SK-N-SH (cell line): ENCODE measurements at regions not wholly inside any gene's neighbourhood (a gene's known extent, or its start where the extent isn't known, plus 50 kb on each side); places are given as distances from the start of the nearest gene placed in this dataset.

Experiments
- CTCF ChIA-PET: fragments of 300-600, 350-600 bp; formaldehyde crosslinking; extraction: SDS; loops from one replicate; lab custom pipeline; 2021; lab: Yijun Ruan, JAX
- POLR2A ChIA-PET: fragments of 350-600 bp; sonication (Branson Sonifier 250); formaldehyde crosslinking; extraction: SDS; loops from one replicate; lab custom pipeline; 2020; ENCODE audit warnings: antibody characterized with exemption, inconsistent platforms; lab: Yijun Ruan, JAX
- DNase-seq: peaks from one replicate; pipeline ENCODE4 v3.0.0; 2012
- H2AFZ ChIP-seq: fragments of 200-600 bp; sonication (generic); 2 replicates; pipeline ENCODE4 v1.8.1; 2016; ENCODE audit warnings: antibody characterized with exemption, mild to moderate bottlenecking, low read depth
- H3F3A ChIP-seq: fragments of 200-600 bp; sonication (generic); replicated peaks from 2 replicates; pipeline ENCODE3; 2016; ENCODE audit warnings: antibody characterized with exemption, mild to moderate bottlenecking; ENCODE audit not compliant: insufficient read depth
- H3K27ac ChIP-seq, 2 experiments: fragments of 200-500 bp in 1 of 2; fragments of 200-600 bp in 1 of 2; sonication (Bioruptor generic) in 1 of 2; sonication (generic), shearing (Covaris generic) in 1 of 2; 2 replicates each; pipeline versions ENCODE4 v1.5.1 to v1.6.1; 2014 to 2016; ENCODE audit warnings: low read depth in 2 of 2, inconsistent platforms in 1 of 2, low read length in 1 of 2, mild to moderate bottlenecking in 1 of 2, mixed read lengths in 1 of 2
- H3K27me3 ChIP-seq: fragments of 200-600 bp; sonication (generic), shearing (Covaris generic); 2 replicates; pipeline ENCODE4 v1.6.1; 2016; ENCODE audit warnings: mixed run types; ENCODE audit not compliant: insufficient read depth
- H3K36me3 ChIP-seq, 2 experiments: fragments of 200-500 bp in 1 of 2; fragments of 200-600 bp in 1 of 2; sonication (Bioruptor generic) in 1 of 2; sonication (generic) in 1 of 2; replicated peaks in 1 of 2; 2 replicates each; pipeline versions ENCODE3 to v1.5.1; 2014 to 2016; ENCODE audit warnings: low read length in 1 of 2, mild to moderate bottlenecking in 1 of 2; ENCODE audit not compliant: insufficient read depth in 2 of 2, control insufficient read depth in 1 of 2
- H3K4me1 ChIP-seq, 2 experiments: fragments of 200-500 bp in 1 of 2; fragments of 200-600 bp in 1 of 2; sonication (Bioruptor generic) in 1 of 2; sonication (generic), shearing (Covaris generic) in 1 of 2; 2 replicates each; pipeline versions ENCODE4 v1.5.1 to v1.6.1; 2014 to 2016; ENCODE audit warnings: low read depth in 1 of 2, low read length in 1 of 2, mixed run types in 1 of 2; ENCODE audit not compliant: insufficient read depth in 2 of 2, control insufficient read depth in 1 of 2
- H3K4me2 ChIP-seq: fragments of 200-600 bp; sonication (generic), shearing (Covaris generic); 2 replicates; pipeline ENCODE4 v1.6.1; 2017; ENCODE audit warnings: mixed run types
- H3K4me3 ChIP-seq, 2 experiments: fragments of 200-500 bp in 1 of 2; fragments of 200-600 bp in 1 of 2; sonication (Bioruptor generic) in 1 of 2; sonication (generic), shearing (Covaris generic) in 1 of 2; 2 replicates each; pipeline versions ENCODE4 v1.5.1 to v1.8.1; 2014 to 2016; ENCODE audit warnings: low read depth in 2 of 2, inconsistent platforms in 1 of 2, low read length in 1 of 2, mild to moderate bottlenecking in 1 of 2, mixed read lengths in 1 of 2, moderate library complexity in 1 of 2
- H3K79me2 ChIP-seq: fragments of 200-600 bp; sonication (generic); 2 replicates; pipeline ENCODE4 v1.8.1; 2017; ENCODE audit warnings: mild to moderate bottlenecking; ENCODE audit not compliant: insufficient read depth
- H3K9ac ChIP-seq: fragments of 200-600 bp; sonication (generic); 2 replicates; pipeline ENCODE4 v1.6.1; 2017; ENCODE audit warnings: mixed run types
- H3K9me2 ChIP-seq: fragments of 200-600 bp; sonication (generic); 2 replicates; pipeline ENCODE4 v1.6.1; 2017; ENCODE audit warnings: mixed run types
- H3K9me3 ChIP-seq: fragments of 200-600 bp; sonication (generic); 2 replicates; pipeline ENCODE4 v1.6.1; 2017; ENCODE audit warnings: mixed run types, mild to moderate bottlenecking, moderate library complexity
- H4K20me1 ChIP-seq: fragments of 200-600 bp; sonication (generic); 2 replicates; pipeline ENCODE4 v1.6.1; 2017; ENCODE audit warnings: mild to moderate bottlenecking, mixed run types; ENCODE audit not compliant: insufficient read depth
- CHD2 ChIP-seq: fragments of 150-350 bp; IDR thresholded peaks from 2 replicates; pipeline ENCODE4 v1.6.1; 2018; ENCODE audit warnings: low read length; ENCODE audit not compliant: partially characterized antibody
- EP300 ChIP-seq, 2 experiments: IDR thresholded peaks; 2 replicates each; pipeline versions ENCODE4 v1.4.0 to v1.6.1; 2012; ENCODE audit warnings: borderline replicate concordance in 1 of 2, low read depth in 1 of 2, low read length in 1 of 2
- EZH2phosphoT487 ChIP-seq: fragments of 200-600 bp; sonication (generic); IDR thresholded peaks from 2 replicates; pipeline ENCODE4 v1.6.1; 2017; ENCODE audit warnings: low read depth, mixed run types, mild to moderate bottlenecking, antibody characterized with exemption, moderate library complexity, borderline replicate concordance
- FOSL2 ChIP-seq: IDR thresholded peaks from 2 replicates; pipeline ENCODE4 v1.4.0; 2012; ENCODE audit warnings: low read depth, mild to moderate bottlenecking, moderate library complexity, borderline replicate concordance
- FOXM1 ChIP-seq: IDR thresholded peaks from 2 replicates; pipeline ENCODE4 v1.4.0; 2012; ENCODE audit warnings: low read depth, mild to moderate bottlenecking
- GABPA ChIP-seq: IDR thresholded peaks from 2 replicates; pipeline ENCODE4 v1.4.0; 2012; ENCODE audit warnings: low read depth, mild to moderate bottlenecking
- MEF2A ChIP-seq: IDR thresholded peaks from 2 replicates; pipeline ENCODE4 v1.4.0; 2012; ENCODE audit warnings: low read depth, borderline replicate concordance
- MXI1 ChIP-seq: IDR thresholded peaks from 2 replicates; pipeline ENCODE4 v1.6.1; 2012; ENCODE audit warnings: mild to moderate bottlenecking, low read depth, low read length, improper control_type of control experiment
- NFIC ChIP-seq: IDR thresholded peaks from 2 replicates; pipeline ENCODE4 v1.4.0; 2012; ENCODE audit warnings: borderline replicate concordance
- NRF1 ChIP-seq: IDR thresholded peaks from 2 replicates; pipeline ENCODE4 v1.6.1; 2012; ENCODE audit warnings: low read depth, mild to moderate bottlenecking, low read length
- PBX3 ChIP-seq: IDR thresholded peaks from 2 replicates; pipeline ENCODE4; 2012
- RAD21 ChIP-seq: IDR thresholded peaks from 2 replicates; pipeline ENCODE4 v1.6.1; 2012; ENCODE audit warnings: mild to moderate bottlenecking, low read length
- RCOR1 ChIP-seq: fragments of 150-350 bp; IDR thresholded peaks from 2 replicates; pipeline ENCODE4 v1.6.1; 2017; ENCODE audit warnings: antibody characterized with exemption, low read length
- RFX5 ChIP-seq: IDR thresholded peaks from 2 replicates; pipeline ENCODE4 v1.6.1; 2012; ENCODE audit warnings: mild to moderate bottlenecking, improper control_type of control experiment, low read length
- YY1 ChIP-seq: IDR thresholded peaks from 2 replicates; pipeline ENCODE4 v1.4.0; 2012; ENCODE audit warnings: low read depth, mild to moderate bottlenecking
- TF ChIP-seq, protein P1 (sequence below): fragments of 200-600 bp; sonication (generic); IDR thresholded peaks from 2 replicates; pipeline ENCODE4 v1.6.1; 2017; ENCODE audit warnings: antibody characterized with exemption, mild to moderate bottlenecking, moderate library complexity
- TF ChIP-seq, protein P2 (sequence below): IDR thresholded peaks from 2 replicates; pipeline ENCODE4 v1.4.0; 2012; ENCODE audit warnings: low read depth
- TF ChIP-seq, protein P3 (sequence below): IDR thresholded peaks from 2 replicates; pipeline ENCODE4 v1.4.0; 2012; ENCODE audit warnings: low read depth, borderline replicate concordance
- TF ChIP-seq, protein P4 (sequence below): fragments of 150-350 bp; IDR thresholded peaks from 2 replicates; pipeline ENCODE4 v1.6.1; 2017; ENCODE audit warnings: antibody characterized with exemption, low read length, low read depth, borderline replicate concordance

DNA sequence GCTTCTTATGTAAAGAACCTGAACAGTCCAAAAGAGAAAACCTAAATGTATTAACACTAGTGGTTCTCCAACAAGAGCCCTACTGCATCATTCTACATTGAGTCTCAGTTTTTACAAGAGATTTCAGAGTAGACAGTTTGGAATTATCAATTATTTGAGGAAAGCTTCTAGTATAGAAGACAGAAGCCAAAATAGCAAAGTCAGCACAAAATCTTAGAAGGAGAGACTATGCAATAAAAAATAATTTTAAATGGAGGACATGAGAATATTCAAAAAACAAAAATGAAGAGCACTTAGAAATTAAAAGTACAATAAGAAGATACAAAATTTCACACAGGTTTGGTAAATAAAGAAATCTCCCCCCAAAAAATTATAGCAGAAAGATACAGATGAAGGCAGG is 406.3 kb upstream of the USP15 start:
- Histone ChIP-seq H3F3A (no peaks in the 10 kb centered on the region), H3K36me3 (no peaks in the 10 kb centered on the region), H3K4me2 (no peak overlapping the region), H3K9me3 (no peaks in the 10 kb centered on the region)
- DNase-seq, result no peak
- TF ChIP-seq RCOR1 (no peak), MXI1 (no peak), CHD2 (no peak), NFIC (no peak), RAD21 (no peak), GABPA (no peak), YY1 (no peak), PBX3 (no peak), MEF2A (no peak), NRF1 (no peak), FOSL2 (no peak), RFX5 (no peak), FOXM1 (no peak), EZH2phosphoT487 (no peak), EP300 (IDR thresholded peaks at IDR 0.05; ENCODE audit: borderline replicate concordance in 1 of 2, low read depth in 1 of 2, low read length in 1 of 2) (no peak)
- TF ChIP-seq, protein P1, sequence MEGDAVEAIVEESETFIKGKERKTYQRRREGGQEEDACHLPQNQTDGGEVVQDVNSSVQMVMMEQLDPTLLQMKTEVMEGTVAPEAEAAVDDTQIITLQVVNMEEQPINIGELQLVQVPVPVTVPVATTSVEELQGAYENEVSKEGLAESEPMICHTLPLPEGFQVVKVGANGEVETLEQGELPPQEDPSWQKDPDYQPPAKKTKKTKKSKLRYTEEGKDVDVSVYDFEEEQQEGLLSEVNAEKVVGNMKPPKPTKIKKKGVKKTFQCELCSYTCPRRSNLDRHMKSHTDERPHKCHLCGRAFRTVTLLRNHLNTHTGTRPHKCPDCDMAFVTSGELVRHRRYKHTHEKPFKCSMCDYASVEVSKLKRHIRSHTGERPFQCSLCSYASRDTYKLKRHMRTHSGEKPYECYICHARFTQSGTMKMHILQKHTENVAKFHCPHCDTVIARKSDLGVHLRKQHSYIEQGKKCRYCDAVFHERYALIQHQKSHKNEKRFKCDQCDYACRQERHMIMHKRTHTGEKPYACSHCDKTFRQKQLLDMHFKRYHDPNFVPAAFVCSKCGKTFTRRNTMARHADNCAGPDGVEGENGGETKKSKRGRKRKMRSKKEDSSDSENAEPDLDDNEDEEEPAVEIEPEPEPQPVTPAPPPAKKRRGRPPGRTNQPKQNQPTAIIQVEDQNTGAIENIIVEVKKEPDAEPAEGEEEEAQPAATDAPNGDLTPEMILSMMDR, result no peak
- TF ChIP-seq, protein P2, sequence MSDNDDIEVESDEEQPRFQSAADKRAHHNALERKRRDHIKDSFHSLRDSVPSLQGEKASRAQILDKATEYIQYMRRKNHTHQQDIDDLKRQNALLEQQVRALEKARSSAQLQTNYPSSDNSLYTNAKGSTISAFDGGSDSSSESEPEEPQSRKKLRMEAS, result no peak
- TF ChIP-seq, protein P3, sequence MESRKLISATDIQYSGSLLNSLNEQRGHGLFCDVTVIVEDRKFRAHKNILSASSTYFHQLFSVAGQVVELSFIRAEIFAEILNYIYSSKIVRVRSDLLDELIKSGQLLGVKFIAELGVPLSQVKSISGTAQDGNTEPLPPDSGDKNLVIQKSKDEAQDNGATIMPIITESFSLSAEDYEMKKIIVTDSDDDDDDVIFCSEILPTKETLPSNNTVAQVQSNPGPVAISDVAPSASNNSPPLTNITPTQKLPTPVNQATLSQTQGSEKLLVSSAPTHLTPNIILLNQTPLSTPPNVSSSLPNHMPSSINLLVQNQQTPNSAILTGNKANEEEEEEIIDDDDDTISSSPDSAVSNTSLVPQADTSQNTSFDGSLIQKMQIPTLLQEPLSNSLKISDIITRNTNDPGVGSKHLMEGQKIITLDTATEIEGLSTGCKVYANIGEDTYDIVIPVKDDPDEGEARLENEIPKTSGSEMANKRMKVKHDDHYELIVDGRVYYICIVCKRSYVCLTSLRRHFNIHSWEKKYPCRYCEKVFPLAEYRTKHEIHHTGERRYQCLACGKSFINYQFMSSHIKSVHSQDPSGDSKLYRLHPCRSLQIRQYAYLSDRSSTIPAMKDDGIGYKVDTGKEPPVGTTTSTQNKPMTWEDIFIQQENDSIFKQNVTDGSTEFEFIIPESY, result no peak
- TF ChIP-seq, protein P4, sequence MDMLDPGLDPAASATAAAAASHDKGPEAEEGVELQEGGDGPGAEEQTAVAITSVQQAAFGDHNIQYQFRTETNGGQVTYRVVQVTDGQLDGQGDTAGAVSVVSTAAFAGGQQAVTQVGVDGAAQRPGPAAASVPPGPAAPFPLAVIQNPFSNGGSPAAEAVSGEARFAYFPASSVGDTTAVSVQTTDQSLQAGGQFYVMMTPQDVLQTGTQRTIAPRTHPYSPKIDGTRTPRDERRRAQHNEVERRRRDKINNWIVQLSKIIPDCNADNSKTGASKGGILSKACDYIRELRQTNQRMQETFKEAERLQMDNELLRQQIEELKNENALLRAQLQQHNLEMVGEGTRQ, result no peak
- TF ChIP-seq, all 33 proteins: peak for 0
- no peaks in the 10 kb centered on the region for H3K4me1 ChIP-seq
- no peaks in the 10 kb centered on the region for H3K79me2 ChIP-seq
- no peak overlapping the region for H3K4me3 ChIP-seq
- POLR2A ChIA-PET, result no interaction called here
- H3K27ac ChIP-seq, result no peak overlapping the region
- CTCF ChIA-PET, result no interaction called here
- H2AFZ ChIP-seq, result no peak overlapping the region
- H4K20me1 ChIP-seq, result no peaks in the 10 kb centered on the region
- H3K9me2 ChIP-seq, result no peaks in the 10 kb centered on the region
- no peak overlapping the region for H3K9ac ChIP-seq
- H3K27me3 ChIP-seq, result no peaks in the 10 kb centered on the region
